ENCODE measurements at regions not wholly inside any gene's neighbourhood (a gene's known extent, or its start where the extent isn't known, plus 50 kb on each side); places are given as distances from the start of the nearest gene placed in this dataset.

GRCh38 chr9:26760675-26761074 lies 131.9 kb downstream of the CAAP1 start:
- TF ChIP-seq POLR2A (IDR thresholded peaks at IDR 0.05): no peak
- TF ChIP-seq, protein P1, sequence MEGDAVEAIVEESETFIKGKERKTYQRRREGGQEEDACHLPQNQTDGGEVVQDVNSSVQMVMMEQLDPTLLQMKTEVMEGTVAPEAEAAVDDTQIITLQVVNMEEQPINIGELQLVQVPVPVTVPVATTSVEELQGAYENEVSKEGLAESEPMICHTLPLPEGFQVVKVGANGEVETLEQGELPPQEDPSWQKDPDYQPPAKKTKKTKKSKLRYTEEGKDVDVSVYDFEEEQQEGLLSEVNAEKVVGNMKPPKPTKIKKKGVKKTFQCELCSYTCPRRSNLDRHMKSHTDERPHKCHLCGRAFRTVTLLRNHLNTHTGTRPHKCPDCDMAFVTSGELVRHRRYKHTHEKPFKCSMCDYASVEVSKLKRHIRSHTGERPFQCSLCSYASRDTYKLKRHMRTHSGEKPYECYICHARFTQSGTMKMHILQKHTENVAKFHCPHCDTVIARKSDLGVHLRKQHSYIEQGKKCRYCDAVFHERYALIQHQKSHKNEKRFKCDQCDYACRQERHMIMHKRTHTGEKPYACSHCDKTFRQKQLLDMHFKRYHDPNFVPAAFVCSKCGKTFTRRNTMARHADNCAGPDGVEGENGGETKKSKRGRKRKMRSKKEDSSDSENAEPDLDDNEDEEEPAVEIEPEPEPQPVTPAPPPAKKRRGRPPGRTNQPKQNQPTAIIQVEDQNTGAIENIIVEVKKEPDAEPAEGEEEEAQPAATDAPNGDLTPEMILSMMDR (IDR thresholded peaks at IDR 0.05): no peak
- Histone ChIP-seq H3K27me3 (no peaks in the 10 kb centered on the region), H3K36me3 (ENCODE audit: low read depth, missing control alignments) (no peaks in the 10 kb centered on the region), H3K9me3 (no peaks in the 10 kb centered on the region), H3K4me3 (no peak overlapping the region), H3K4me1 (no peaks in the 10 kb centered on the region), H3K27ac (no peak overlapping the region)
- DNase-seq: no peak
- WGBS, 2 donors: 90 to 94% methylated on average over 2 of the region's 2 CpGs
- intact Hi-C loops (cut with DNase I; ENCODE audit: low total_unique reads): no loop called here

GRCh38 chr9:26758655-26759054 lies 133.9 kb downstream of the CAAP1 start:
- H3K4me1 ChIP-seq: no peaks in the 10 kb centered on the region
- H3K27me3 ChIP-seq: no peaks in the 10 kb centered on the region
- TF ChIP-seq, protein P1 (IDR thresholded peaks at IDR 0.05): no peak
- no peak for TF ChIP-seq POLR2A (IDR thresholded peaks at IDR 0.05)
- no peaks in the 10 kb centered on the region for H3K9me3 ChIP-seq
- H3K36me3 ChIP-seq (ENCODE audit: low read depth, missing control alignments): no peaks in the 10 kb centered on the region
- DNase-seq: no peak
- 63 to 77% methylated on average over 6 of the region's 6 CpGs for WGBS, 2 donors
- H3K4me3 ChIP-seq: no peak overlapping the region
- intact Hi-C loops (cut with DNase I; ENCODE audit: low total_unique reads): no loop called here
- H3K27ac ChIP-seq: no peak overlapping the region

- Histone ChIP-seq H3K4me1 (no peaks in the 10 kb centered on the region), H3K4me3 (no peak overlapping the region), H3K27ac (no peak overlapping the region), H3K9me3 (no peaks in the 10 kb centered on the region), H3K27me3 (no peaks in the 10 kb centered on the region), H3K36me3 (ENCODE audit: low read depth, missing control alignments) (no peaks in the 10 kb centered on the region)
- TF ChIP-seq, protein P1 (IDR thresholded peaks at IDR 0.05): no peak
- TF ChIP-seq POLR2A (IDR thresholded peaks at IDR 0.05): no peak
- no peak for DNase-seq
- intact Hi-C loops (cut with DNase I; ENCODE audit: low total_unique reads): no loop called here
- 82 to 86% methylated on average over 2 of the region's 2 CpGs for WGBS, 2 donors
Observed at GRCh38 chr9:26756881-26757280, 135.7 kb downstream of the CAAP1 start.

- Histone ChIP-seq H3K27ac (no peak overlapping the region), H3K27me3 (no peaks in the 10 kb centered on the region), H3K4me1 (no peaks in the 10 kb centered on the region), H3K4me3 (no peak overlapping the region), H3K9me3 (no peaks in the 10 kb centered on the region), H3K36me3 (ENCODE audit: low read depth, missing control alignments) (no peaks in the 10 kb centered on the region)
- WGBS, 2 donors: 23 to 32% methylated on average over 2 of the region's 2 CpGs
- intact Hi-C loops (cut with DNase I; ENCODE audit: low total_unique reads): no loop called here
- no peak for DNase-seq
- TF ChIP-seq POLR2A (IDR thresholded peaks at IDR 0.05): no peak
- TF ChIP-seq, protein P1 (IDR thresholded peaks at IDR 0.05): no peak
Observed at GRCh38 chr9:26755476-26755875, 137.1 kb downstream of the CAAP1 start.

- DNase-seq: no peak
- TF ChIP-seq, protein P1 (IDR thresholded peaks at IDR 0.05): no peak
- no peak for TF ChIP-seq POLR2A (IDR thresholded peaks at IDR 0.05)
- Histone ChIP-seq H3K27me3 (no peaks in the 10 kb centered on the region), H3K27ac (no peak overlapping the region), H3K4me1 (no peaks in the 10 kb centered on the region), H3K36me3 (ENCODE audit: low read depth, missing control alignments) (no peaks in the 10 kb centered on the region), H3K4me3 (no peak overlapping the region), H3K9me3 (no peaks in the 10 kb centered on the region)
- intact Hi-C loops (cut with DNase I; ENCODE audit: low total_unique reads): no loop called here
- WGBS, 2 donors: 82 to 84% methylated on average over 10 of the region's 10 CpGs
Observed at GRCh38 chr9:26754509-26755164, 138.0 kb downstream of the CAAP1 start.

Measured in testis (tissue), 2 donors.